DND-41 (cell line): ENCODE measurements at regions not wholly inside any gene's neighbourhood (a gene's known extent, or its start where the extent isn't known, plus 50 kb on each side); places are given as distances from the start of the nearest gene placed in this dataset.

ENCODE experiments used
- ATAC-seq: fragments of 200-7000 bp; cut with Tn5 transposase; 3 replicates; pipeline ENCODE4 v1.9.1; 2021; ENCODE audit warnings: low read depth; ENCODE audit not compliant: insufficient read depth
- DNase-seq: peaks from one replicate; pipeline ENCODE4 v3.0.0-alpha.2; 2020
- H2AFZ ChIP-seq: 2 replicates; pipeline ENCODE4 v1.6.0; 2012; ENCODE audit warnings: low read depth, low read length
- H3K27ac ChIP-seq: 2 replicates; pipeline ENCODE4 v1.5.1; 2012; ENCODE audit warnings: low read length, inconsistent platforms
- H3K27me3 ChIP-seq: fragments of 200-600 bp; sonication (generic); 2 replicates; pipeline ENCODE4 v1.6.0; 2012; ENCODE audit warnings: low read length, mild to moderate bottlenecking, inconsistent platforms; ENCODE audit not compliant: insufficient read depth, poor library complexity
- H3K36me3 ChIP-seq: 2 replicates; pipeline ENCODE4 v1.5.1; 2012; ENCODE audit warnings: low read length, inconsistent platforms; ENCODE audit not compliant: insufficient read depth
- H3K4me1 ChIP-seq: 2 replicates; pipeline ENCODE4 v1.5.1; 2012; ENCODE audit warnings: mild to moderate bottlenecking, low read length; ENCODE audit not compliant: insufficient read depth
- H3K4me2 ChIP-seq: 2 replicates; pipeline ENCODE4 v1.6.0; 2012; ENCODE audit warnings: mild to moderate bottlenecking, moderate library complexity, low read length, inconsistent platforms; ENCODE audit not compliant: insufficient read depth
- H3K4me3 ChIP-seq, 2 experiments: fragments of 200-600 bp in 1 of 2; shearing (Covaris generic) in 1 of 2; 2 replicates each; pipeline ENCODE4 v1.5.1; 2012 to 2016; ENCODE audit warnings: inconsistent platforms in 2 of 2, low read length in 2 of 2, mild to moderate bottlenecking in 2 of 2, low read depth in 1 of 2, moderate library complexity in 1 of 2
- H3K79me2 ChIP-seq: 2 replicates; pipeline ENCODE4 v1.6.0; 2012; ENCODE audit warnings: low read length, inconsistent platforms; ENCODE audit not compliant: insufficient read depth
- H3K9ac ChIP-seq: 2 replicates; pipeline ENCODE4 v1.6.0; 2012; ENCODE audit warnings: low read depth, mild to moderate bottlenecking, inconsistent platforms, low read length, moderate library complexity
- H3K9me3 ChIP-seq: 2 replicates; pipeline ENCODE4 v1.5.1; 2012; ENCODE audit warnings: low read length, moderate library complexity, mild to moderate bottlenecking, inconsistent platforms; ENCODE audit not compliant: insufficient read depth, severe bottlenecking
- H4K20me1 ChIP-seq: 2 replicates; pipeline ENCODE4 v1.6.0; 2012; ENCODE audit warnings: low read length; ENCODE audit not compliant: insufficient read depth
- EZH2 ChIP-seq: IDR thresholded peaks from 3 replicates; pipeline ENCODE4 v1.6.1; 2012; ENCODE audit warnings: borderline replicate concordance, low read depth, mild to moderate bottlenecking, moderate library complexity, low read length, inconsistent platforms; ENCODE audit not compliant: severe bottlenecking
- TF ChIP-seq, protein P1 (sequence below): IDR thresholded peaks from 2 replicates; pipeline ENCODE4 v1.5.1; 2012; ENCODE audit warnings: borderline replicate concordance, low read length, moderate library complexity, mild to moderate bottlenecking; ENCODE audit not compliant: poor library complexity, severe bottlenecking; ENCODE audit errors: extremely low read depth

DNA sequence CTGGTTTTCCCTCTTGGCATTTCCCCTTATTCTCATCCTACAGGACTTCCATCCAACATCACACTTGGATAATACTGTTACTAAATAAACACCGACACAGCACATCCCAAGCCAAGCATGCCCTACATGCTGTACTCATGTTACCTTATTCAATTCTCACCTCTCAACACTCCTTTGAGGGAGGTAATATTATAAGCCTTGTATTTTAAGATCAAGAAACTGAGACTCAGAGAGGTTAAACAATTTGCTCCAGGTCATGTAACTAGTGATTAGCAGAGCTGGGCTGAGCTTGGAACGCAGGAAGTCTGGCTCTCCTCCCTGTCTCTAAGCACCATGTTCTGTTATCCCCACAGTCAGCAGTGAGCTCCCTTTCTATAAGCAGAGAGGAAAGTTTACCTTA, 333.6 kb upstream of the IGFBP7 start:
- Histone ChIP-seq H3K9ac (no peak overlapping the region), H3K4me3 (no peak overlapping the region), H3K36me3 (no peaks in the 10 kb centered on the region), H3K4me2 (no peak overlapping the region), H3K9me3 (no peaks in the 10 kb centered on the region), H3K27me3 (no peaks in the 10 kb centered on the region), H2AFZ (no peak overlapping the region), H4K20me1 (no peaks in the 10 kb centered on the region), H3K27ac (no peak overlapping the region), H3K4me1 (no peaks in the 10 kb centered on the region), H3K79me2 (no peaks in the 10 kb centered on the region)
- ATAC-seq (no peak), DNase-seq (no peak)
- no peak for TF ChIP-seq EZH2

DNA sequence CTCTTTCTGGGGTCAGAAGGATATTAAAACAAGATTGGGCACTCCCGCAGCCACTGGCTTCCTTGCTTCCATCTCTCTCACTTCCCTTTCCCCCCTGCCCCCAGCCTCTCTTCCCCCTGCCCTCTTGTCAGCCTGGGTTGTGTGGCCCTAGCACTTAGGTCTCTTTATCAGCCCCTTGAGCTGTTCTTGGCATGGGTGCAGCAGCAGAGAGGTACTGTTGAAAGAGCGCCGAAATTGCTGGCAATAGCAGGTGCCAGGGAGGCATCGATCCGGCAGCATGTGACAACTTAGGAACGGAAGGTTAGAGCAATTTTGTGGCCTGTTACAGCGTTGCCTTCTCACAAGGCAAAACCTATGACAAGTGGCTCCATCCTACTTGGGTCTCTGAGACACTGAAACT, 333.1 kb upstream of the IGFBP7 start:
- no peak for DNase-seq
- Histone ChIP-seq H3K79me2 (no peaks in the 10 kb centered on the region), H3K9me3 (no peaks in the 10 kb centered on the region), H2AFZ (no peak overlapping the region), H3K36me3 (no peaks in the 10 kb centered on the region), H3K4me2 (no peak overlapping the region), H3K4me1 (no peaks in the 10 kb centered on the region), H3K4me3 (no peak overlapping the region), H3K9ac (no peak overlapping the region), H3K27me3 (no peaks in the 10 kb centered on the region), H3K27ac (no peak overlapping the region), H4K20me1 (no peaks in the 10 kb centered on the region)
- no peak for TF ChIP-seq EZH2
- TF ChIP-seq, protein P1, sequence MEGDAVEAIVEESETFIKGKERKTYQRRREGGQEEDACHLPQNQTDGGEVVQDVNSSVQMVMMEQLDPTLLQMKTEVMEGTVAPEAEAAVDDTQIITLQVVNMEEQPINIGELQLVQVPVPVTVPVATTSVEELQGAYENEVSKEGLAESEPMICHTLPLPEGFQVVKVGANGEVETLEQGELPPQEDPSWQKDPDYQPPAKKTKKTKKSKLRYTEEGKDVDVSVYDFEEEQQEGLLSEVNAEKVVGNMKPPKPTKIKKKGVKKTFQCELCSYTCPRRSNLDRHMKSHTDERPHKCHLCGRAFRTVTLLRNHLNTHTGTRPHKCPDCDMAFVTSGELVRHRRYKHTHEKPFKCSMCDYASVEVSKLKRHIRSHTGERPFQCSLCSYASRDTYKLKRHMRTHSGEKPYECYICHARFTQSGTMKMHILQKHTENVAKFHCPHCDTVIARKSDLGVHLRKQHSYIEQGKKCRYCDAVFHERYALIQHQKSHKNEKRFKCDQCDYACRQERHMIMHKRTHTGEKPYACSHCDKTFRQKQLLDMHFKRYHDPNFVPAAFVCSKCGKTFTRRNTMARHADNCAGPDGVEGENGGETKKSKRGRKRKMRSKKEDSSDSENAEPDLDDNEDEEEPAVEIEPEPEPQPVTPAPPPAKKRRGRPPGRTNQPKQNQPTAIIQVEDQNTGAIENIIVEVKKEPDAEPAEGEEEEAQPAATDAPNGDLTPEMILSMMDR = no peak
- no peak for ATAC-seq

DNA sequence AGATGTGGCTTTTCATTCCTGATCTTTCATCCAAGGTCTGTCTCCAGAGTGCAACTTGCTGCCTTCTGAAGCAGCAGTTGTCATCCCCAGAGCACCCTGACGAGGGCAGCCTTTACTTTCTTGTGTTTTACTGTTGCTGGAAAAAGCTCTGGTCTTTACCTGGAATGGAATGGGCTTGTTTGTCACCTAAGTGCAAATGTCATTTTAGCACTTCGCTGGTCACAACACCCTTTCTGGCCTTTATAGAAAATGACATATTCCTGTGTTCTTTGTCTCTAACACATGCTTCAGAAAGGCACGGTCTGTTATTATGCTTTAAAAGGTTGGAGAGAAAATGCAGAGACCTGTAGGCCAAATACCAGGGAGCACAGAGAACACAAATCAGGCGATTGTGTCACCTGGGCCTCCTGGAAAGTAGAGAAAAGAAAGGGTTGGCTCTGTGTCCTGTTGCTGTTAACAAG, 332.7 kb upstream of the IGFBP7 start:
- H3K36me3 ChIP-seq = no peaks in the 10 kb centered on the region
- H3K27ac ChIP-seq = no peak overlapping the region
- H3K27me3 ChIP-seq = no peaks in the 10 kb centered on the region
- H3K9me3 ChIP-seq = no peaks in the 10 kb centered on the region
- ATAC-seq = no peak
- no peak overlapping the region for H3K9ac ChIP-seq
- H3K4me2 ChIP-seq = no peak overlapping the region
- no peaks in the 10 kb centered on the region for H3K4me1 ChIP-seq
- peak; percentile 22 for DNase-seq
- H3K79me2 ChIP-seq = no peaks in the 10 kb centered on the region
- H4K20me1 ChIP-seq = no peaks in the 10 kb centered on the region
- no peak overlapping the region for H2AFZ ChIP-seq
- H3K4me3 ChIP-seq = no peak overlapping the region
- no peak for TF ChIP-seq EZH2
- TF ChIP-seq, protein P1 = peak; percentile 72

DNA sequence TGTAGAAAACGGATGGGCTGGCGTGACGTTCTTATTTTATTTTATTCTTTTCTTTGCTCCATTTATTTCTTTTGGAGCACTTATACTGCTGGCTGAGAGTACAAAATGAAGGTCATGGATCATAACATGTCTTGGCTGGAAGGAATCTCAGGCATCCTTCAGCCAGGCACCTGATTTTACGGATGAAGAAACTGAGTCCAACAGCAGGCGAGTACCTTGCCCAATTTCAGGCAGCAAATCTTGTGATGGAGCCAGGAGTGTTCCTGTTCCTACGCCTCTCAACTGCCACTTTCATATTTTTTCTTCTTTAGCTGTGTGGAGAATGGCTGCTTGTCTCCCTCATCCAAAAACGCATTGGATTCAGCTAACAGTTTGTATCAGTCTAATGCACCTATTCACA, 332.1 kb upstream of the IGFBP7 start:
- Histone ChIP-seq H4K20me1 (no peaks in the 10 kb centered on the region), H3K27me3 (no peaks in the 10 kb centered on the region), H3K9ac (no peak overlapping the region), H3K27ac (no peak overlapping the region), H3K9me3 (no peaks in the 10 kb centered on the region), H3K4me1 (no peaks in the 10 kb centered on the region), H3K36me3 (no peaks in the 10 kb centered on the region), H3K79me2 (no peaks in the 10 kb centered on the region), H2AFZ (no peak overlapping the region), H3K4me3 (no peak overlapping the region), H3K4me2 (no peak overlapping the region)
- ATAC-seq = no peak
- no peak for DNase-seq
- TF ChIP-seq, protein P1 = no peak
- no peak for TF ChIP-seq EZH2
